IMR-90 (cell line): ENCODE measurements at regions not wholly inside any gene's neighbourhood (a gene's known extent, or its start where the extent isn't known, plus 50 kb on each side); places are given as distances from the start of the nearest gene placed in this dataset.
A peak's percentile ranks its signal among the peaks of the same experiment; 100 is the strongest.

Experiments used
- ATAC-seq: fragments of 200-7000 bp; cut with Tn5 transposase; 2 replicates; pipeline ENCODE4 v1.9.1; 2020; ENCODE audit warnings: low read depth, mild to moderate bottlenecking, moderate library complexity
- BruUV-seq: library from RNA; stranded (reverse); fragments of 400-500 nt; replicated peaks from 2 replicates; lab custom pipeline; 2021; lab: Mats Ljungman, UMichigan
- CTCF ChIA-PET: fragments of 300-600 bp; formaldehyde crosslinking; extraction: SDS; loops from one replicate; lab custom pipeline; 2021; ENCODE audit warnings: antibody characterized with exemption; lab: Yijun Ruan, JAX
- POLR2A ChIA-PET: fragments of 300-600 bp; sonication (Branson Sonifier 250); formaldehyde crosslinking; loops from one replicate; lab custom pipeline; 2022; ENCODE audit warnings: antibody characterized with exemption; ENCODE audit not compliant: unreplicated experiment; lab: Charles Lee
- DNase-seq: peaks from one replicate; pipeline ENCODE4 v3.0.0; 2013
- H2AFZ ChIP-seq: replicated peaks from 2 replicates; pipeline ENCODE3; 2013; ENCODE audit warnings: low read length, mild to moderate bottlenecking; ENCODE audit not compliant: poor library complexity
- H2AK5ac ChIP-seq: 2 replicates; pipeline ENCODE4 v1.6.1; 2013; ENCODE audit warnings: low read depth, low read length, inconsistent platforms
- H2AK9ac ChIP-seq: replicated peaks from 2 replicates; pipeline ENCODE3; 2013; ENCODE audit warnings: mild to moderate bottlenecking, low read depth, low read length, moderate library complexity; ENCODE audit not compliant: poor library complexity
- H2BK120ac ChIP-seq: 2 replicates; pipeline ENCODE4 v1.6.1; 2013; ENCODE audit warnings: low read depth, low read length, inconsistent platforms
- H2BK15ac ChIP-seq: 3 replicates; pipeline ENCODE4 v1.6.1; 2013; ENCODE audit warnings: low read depth, low read length, inconsistent platforms
- H2BK20ac ChIP-seq: 2 replicates; pipeline ENCODE4 v1.6.1; 2013; ENCODE audit warnings: low read depth, mild to moderate bottlenecking, inconsistent platforms, low read length, moderate library complexity
- H2BK5ac ChIP-seq: 2 replicates; pipeline ENCODE4 v1.6.1; 2013; ENCODE audit warnings: mild to moderate bottlenecking, low read depth, low read length, inconsistent platforms; ENCODE audit not compliant: poor library complexity, severe bottlenecking
- H3K14ac ChIP-seq: replicated peaks from 2 replicates; pipeline ENCODE4 v1.6.1; 2013; ENCODE audit warnings: low read depth, low read length, inconsistent platforms
- H3K18ac ChIP-seq: 2 replicates; pipeline ENCODE4 v1.6.1; 2013; ENCODE audit warnings: low read depth, low read length, control low read depth
- H3K23ac ChIP-seq: 2 replicates; pipeline ENCODE4 v1.6.1; 2013; ENCODE audit warnings: low read depth, low read length, inconsistent platforms
- H3K27ac ChIP-seq: 2 replicates; pipeline ENCODE4 v1.5.1; 2013; ENCODE audit warnings: mild to moderate bottlenecking, control low read depth, low read length; ENCODE audit not compliant: insufficient read depth
- H3K27me3 ChIP-seq: 2 replicates; pipeline ENCODE4 v1.6.1; 2013; ENCODE audit warnings: low read length; ENCODE audit not compliant: control insufficient read depth, insufficient read depth
- H3K36me3 ChIP-seq: 2 replicates; pipeline ENCODE4 v1.6.1; 2013; ENCODE audit warnings: low read length, mixed read lengths; ENCODE audit not compliant: control insufficient read depth, insufficient read depth
- H3K4ac ChIP-seq: 2 replicates; pipeline ENCODE4 v1.6.1; 2013; ENCODE audit warnings: low read depth, low read length, inconsistent platforms
- H3K4me1 ChIP-seq: 2 replicates; pipeline ENCODE4 v1.6.1; 2013; ENCODE audit warnings: low read length, mixed read lengths; ENCODE audit not compliant: control insufficient read depth, insufficient read depth
- H3K4me2 ChIP-seq: 2 replicates; pipeline ENCODE4 v1.6.1; 2013; ENCODE audit warnings: low read depth, mild to moderate bottlenecking, control low read depth, low read length, moderate library complexity
- H3K4me3 ChIP-seq: 2 replicates; pipeline ENCODE4 v1.5.1; 2013; ENCODE audit warnings: low read depth, mild to moderate bottlenecking, control low read depth, low read length, moderate library complexity; ENCODE audit not compliant: insufficient read depth
- H3K56ac ChIP-seq: 2 replicates; pipeline ENCODE4 v1.6.1; 2013; ENCODE audit warnings: low read length, inconsistent platforms; ENCODE audit not compliant: insufficient read depth; ENCODE audit errors: extremely low read depth
- H3K79me1 ChIP-seq, 2 experiments: 2 replicates each; pipeline ENCODE4 v1.6.1; 2013; ENCODE audit warnings: low read length in 2 of 2, inconsistent platforms in 1 of 2, low read depth in 1 of 2
- H3K9ac ChIP-seq: 2 replicates; pipeline ENCODE4 v1.6.1; 2013; ENCODE audit warnings: low read depth, low read length, control low read depth
- H3K9me1 ChIP-seq: 2 replicates; pipeline ENCODE4 v1.6.1; 2013; ENCODE audit warnings: low read length, inconsistent platforms; ENCODE audit not compliant: insufficient read depth
- H3K9me3 ChIP-seq: 2 replicates; pipeline ENCODE4 v1.6.1; 2013; ENCODE audit warnings: low read length; ENCODE audit not compliant: control insufficient read depth, insufficient read depth
- H4K20me1 ChIP-seq: 2 replicates; pipeline ENCODE4 v1.6.1; 2013; ENCODE audit warnings: low read length, inconsistent platforms; ENCODE audit not compliant: insufficient read depth
- H4K5ac ChIP-seq: 2 replicates; pipeline ENCODE4 v1.6.1; 2013; ENCODE audit warnings: mild to moderate bottlenecking, low read depth, low read length, control low read depth
- H4K8ac ChIP-seq, 2 experiments: 2 replicates each; pipeline ENCODE4 v1.6.1; 2013; ENCODE audit warnings: low read depth in 2 of 2, low read length in 2 of 2, control low read depth in 1 of 2, inconsistent platforms in 1 of 2
- H4K91ac ChIP-seq: 2 replicates; pipeline ENCODE4 v1.6.1; 2013; ENCODE audit warnings: low read depth, low read length, inconsistent platforms; ENCODE audit not compliant: insufficient read depth
- BHLHE40 ChIP-seq: fragments of 150-350 bp; IDR thresholded peaks from 2 replicates; pipeline ENCODE4 v1.6.1; 2016; ENCODE audit warnings: mild to moderate bottlenecking, low read depth, low read length
- CEBPB ChIP-seq: IDR thresholded peaks from 2 replicates; pipeline ENCODE4 v1.6.1; 2012; ENCODE audit warnings: low read depth, low read length, improper control_type of control experiment
- CHD1 ChIP-seq: IDR thresholded peaks from 2 replicates; pipeline ENCODE4 v1.6.1; 2012; ENCODE audit warnings: low read depth, low read length, improper control_type of control experiment
- FOS ChIP-seq: fragments of 150-350 bp; IDR thresholded peaks from 2 replicates; pipeline ENCODE4 v1.6.1; 2016; ENCODE audit warnings: low read depth, low read length
- MAFK ChIP-seq: IDR thresholded peaks from 2 replicates; pipeline ENCODE4 v1.6.1; 2012; ENCODE audit warnings: low read depth, low read length, improper control_type of control experiment
- MAZ ChIP-seq: IDR thresholded peaks from 2 replicates; pipeline ENCODE4 v1.6.1; 2012; ENCODE audit warnings: low read depth, mild to moderate bottlenecking, low read length, improper control_type of control experiment, moderate library complexity, borderline replicate concordance
- MXI1 ChIP-seq: IDR thresholded peaks from 2 replicates; pipeline ENCODE4 v1.6.1; 2012; ENCODE audit warnings: low read depth, mild to moderate bottlenecking, low read length, moderate library complexity, borderline replicate concordance
- NFE2L2 ChIP-seq: fragments of 150-350 bp; IDR thresholded peaks from 2 replicates; pipeline ENCODE4 v1.6.1; 2016; ENCODE audit warnings: low read depth, mild to moderate bottlenecking, low read length
- POLR2A ChIP-seq: IDR thresholded peaks from 2 replicates; pipeline ENCODE4 v1.6.1; 2012; ENCODE audit warnings: mild to moderate bottlenecking, low read depth, low read length
- RAD21 ChIP-seq: IDR thresholded peaks from 2 replicates; pipeline ENCODE4 v1.6.1; 2012; ENCODE audit warnings: low read length, improper control_type of control experiment
- RCOR1 ChIP-seq: IDR thresholded peaks from 2 replicates; pipeline ENCODE4 v1.6.1; 2012; ENCODE audit warnings: mild to moderate bottlenecking, low read length, improper control_type of control experiment; ENCODE audit not compliant: insufficient replicate concordance
- RFX5 ChIP-seq: IDR thresholded peaks from 2 replicates; pipeline ENCODE4 v1.8.0; 2012; ENCODE audit warnings: low read depth, mild to moderate bottlenecking, low read length, moderate library complexity
- SMC3 ChIP-seq: fragments of 150-350 bp; IDR thresholded peaks from 2 replicates; pipeline ENCODE4 v1.6.1; 2016; ENCODE audit warnings: low read depth, mild to moderate bottlenecking, antibody characterized with exemption, low read length, moderate library complexity
- WGBS, 2 experiments: methylation state at CpG; one replicate each; pipeline versions ENCODE4 v1.1.5 to v1.1.7; 2013; ENCODE audit warnings: missing lambda C conversion rate in 2 of 2; ENCODE audit not compliant: insufficient read length in 1 of 2; ENCODE audit errors: extremely low coverage in 2 of 2; 5-methylcytosine and 5-hydroxymethylcytosine counted together
- dilution Hi-C: fragments of 300-500 bp; cut with HindIII; formaldehyde crosslinking; loops from one replicate; pipeline ENCODE4 v1.14.3; 2018; ENCODE audit warnings: low sequenced_read_pairs; ENCODE audit not compliant: unreplicated experiment
- in situ Hi-C: fragments of 300-500 bp; cut with MboI; formaldehyde crosslinking; loops from 3 replicates; pipeline ENCODE4 v1.14.3; 2019; ENCODE audit warnings: low sequenced_read_pairs, inconsistent platforms, mixed read lengths
- intact Hi-C: fragments of 100-400 bp; cut with micrococcal nuclease; formaldehyde crosslinking; loops from 2 replicates; pipeline ENCODE4 v1.10.0; 2022
- TF ChIP-seq, protein P1 (sequence below): conservative IDR thresholded peaks from 2 replicates; pipeline ENCODE4 v1.5.1; 2012; ENCODE audit warnings: mild to moderate bottlenecking, low read depth, low read length, improper control_type of control experiment
- TF ChIP-seq, protein P2 (sequence below): fragments of 150-350 bp; IDR thresholded peaks from 2 replicates; pipeline ENCODE4 v1.6.1; 2017; ENCODE audit warnings: mild to moderate bottlenecking, antibody characterized with exemption, low read length, low read depth
- TF ChIP-seq, protein P3 (sequence below): fragments of 150-350 bp; IDR thresholded peaks from 2 replicates; pipeline ENCODE4 v1.6.1; 2016; ENCODE audit warnings: low read depth, mild to moderate bottlenecking, low read length, moderate library complexity, borderline replicate concordance

DNA sequence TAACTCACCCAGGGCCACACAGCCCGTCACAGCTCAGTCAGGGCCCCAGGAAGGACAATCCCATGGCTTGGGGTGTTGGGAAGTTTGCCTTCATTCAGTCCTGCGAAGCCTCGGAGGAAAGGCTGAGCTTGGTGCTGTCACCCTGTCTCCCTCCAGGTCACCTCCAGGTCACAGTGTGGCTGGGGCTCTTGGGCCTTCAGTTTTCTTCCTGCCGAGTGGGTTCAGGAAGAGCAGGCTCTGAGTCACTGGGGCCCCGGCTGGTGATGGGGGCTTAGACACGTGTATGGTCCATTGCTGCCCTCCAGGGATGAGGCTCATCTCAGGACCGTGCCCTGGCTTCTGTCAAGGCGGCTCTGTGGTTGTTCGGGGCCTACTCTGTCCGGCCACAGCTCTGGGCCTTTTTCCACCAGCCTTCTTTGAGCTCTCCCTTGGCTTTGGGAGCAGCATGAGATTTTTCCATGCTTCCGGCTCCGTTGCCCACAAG lies 118.6 kb downstream of the INHBB start:
- dilution Hi-C loops, result no loop called here
- POLR2A ChIA-PET, result no interaction called here
- Histone ChIP-seq H2BK15ac (0 out of 3 replicates have a peak overlapping the region, but pooled peaks have one; percentile 40), H3K27me3 (no peaks in the 10 kb centered on the region), H3K36me3 (no peaks in the 10 kb centered on the region), H2AFZ (no peak overlapping the region), H4K5ac (no peak overlapping the region), H3K14ac (no peak overlapping the region), H3K23ac (no peak overlapping the region), H2BK5ac (no peak overlapping the region), H2BK120ac (peak overlapping the region; percentile 17; the same call in 1 of the 2 replicates), H3K18ac (no peak overlapping the region), H3K79me1 (no peaks in the 10 kb centered on the region), H3K4me1 (peaks cover 16% of the 10 kb centered on the region), H3K56ac (no peak overlapping the region), H3K4ac (peak overlapping the region; percentile 51), H2BK20ac (peak overlapping the region; percentile 13; the same call in 1 of the 2 replicates), H3K4me3 (no peak overlapping the region), H2AK9ac (peak overlapping the region; percentile 33), H4K8ac (peak overlapping the region in 1 of 2 experiments; percentile 18; a peak in 1 of 4 replicates), H3K9ac (no peak overlapping the region), H4K91ac (peak overlapping the region; percentile 70), H2AK5ac (peak overlapping the region; percentile 72; the same call in 1 of the 2 replicates), H3K9me3 (no peaks in the 10 kb centered on the region), H3K4me2 (no peak overlapping the region), H3K27ac (no peak overlapping the region), H3K9me1 (peaks cover 2% of the 10 kb centered on the region), H4K20me1 (no peaks in the 10 kb centered on the region)
- ATAC-seq, result no peak
- CTCF ChIA-PET, result interaction anchor here (0.9 kb wide), 1 partner anchor 121 kb away, joined by 4 read pairs; no protein-coding TSS in a partner anchor
- no peak for TF ChIP-seq RCOR1
- TF ChIP-seq CHD1, result no peak
- TF ChIP-seq NFE2L2, result no peak
- TF ChIP-seq POLR2A, result no peak
- TF ChIP-seq RAD21, result no peak
- no peak for TF ChIP-seq FOS
- TF ChIP-seq MXI1, result no peak
- TF ChIP-seq RFX5, result no peak
- TF ChIP-seq, protein P1, sequence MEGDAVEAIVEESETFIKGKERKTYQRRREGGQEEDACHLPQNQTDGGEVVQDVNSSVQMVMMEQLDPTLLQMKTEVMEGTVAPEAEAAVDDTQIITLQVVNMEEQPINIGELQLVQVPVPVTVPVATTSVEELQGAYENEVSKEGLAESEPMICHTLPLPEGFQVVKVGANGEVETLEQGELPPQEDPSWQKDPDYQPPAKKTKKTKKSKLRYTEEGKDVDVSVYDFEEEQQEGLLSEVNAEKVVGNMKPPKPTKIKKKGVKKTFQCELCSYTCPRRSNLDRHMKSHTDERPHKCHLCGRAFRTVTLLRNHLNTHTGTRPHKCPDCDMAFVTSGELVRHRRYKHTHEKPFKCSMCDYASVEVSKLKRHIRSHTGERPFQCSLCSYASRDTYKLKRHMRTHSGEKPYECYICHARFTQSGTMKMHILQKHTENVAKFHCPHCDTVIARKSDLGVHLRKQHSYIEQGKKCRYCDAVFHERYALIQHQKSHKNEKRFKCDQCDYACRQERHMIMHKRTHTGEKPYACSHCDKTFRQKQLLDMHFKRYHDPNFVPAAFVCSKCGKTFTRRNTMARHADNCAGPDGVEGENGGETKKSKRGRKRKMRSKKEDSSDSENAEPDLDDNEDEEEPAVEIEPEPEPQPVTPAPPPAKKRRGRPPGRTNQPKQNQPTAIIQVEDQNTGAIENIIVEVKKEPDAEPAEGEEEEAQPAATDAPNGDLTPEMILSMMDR, result no peak
- TF ChIP-seq, protein P2, sequence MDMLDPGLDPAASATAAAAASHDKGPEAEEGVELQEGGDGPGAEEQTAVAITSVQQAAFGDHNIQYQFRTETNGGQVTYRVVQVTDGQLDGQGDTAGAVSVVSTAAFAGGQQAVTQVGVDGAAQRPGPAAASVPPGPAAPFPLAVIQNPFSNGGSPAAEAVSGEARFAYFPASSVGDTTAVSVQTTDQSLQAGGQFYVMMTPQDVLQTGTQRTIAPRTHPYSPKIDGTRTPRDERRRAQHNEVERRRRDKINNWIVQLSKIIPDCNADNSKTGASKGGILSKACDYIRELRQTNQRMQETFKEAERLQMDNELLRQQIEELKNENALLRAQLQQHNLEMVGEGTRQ, result no peak
- TF ChIP-seq MAFK, result no peak
- no peak for TF ChIP-seq CEBPB
- TF ChIP-seq MAZ, result no peak
- TF ChIP-seq BHLHE40, result no peak
- TF ChIP-seq SMC3, result no peak
- TF ChIP-seq, protein P3, sequence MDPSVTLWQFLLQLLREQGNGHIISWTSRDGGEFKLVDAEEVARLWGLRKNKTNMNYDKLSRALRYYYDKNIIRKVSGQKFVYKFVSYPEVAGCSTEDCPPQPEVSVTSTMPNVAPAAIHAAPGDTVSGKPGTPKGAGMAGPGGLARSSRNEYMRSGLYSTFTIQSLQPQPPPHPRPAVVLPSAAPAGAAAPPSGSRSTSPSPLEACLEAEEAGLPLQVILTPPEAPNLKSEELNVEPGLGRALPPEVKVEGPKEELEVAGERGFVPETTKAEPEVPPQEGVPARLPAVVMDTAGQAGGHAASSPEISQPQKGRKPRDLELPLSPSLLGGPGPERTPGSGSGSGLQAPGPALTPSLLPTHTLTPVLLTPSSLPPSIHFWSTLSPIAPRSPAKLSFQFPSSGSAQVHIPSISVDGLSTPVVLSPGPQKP, result no peak
- in situ Hi-C loops, result no loop called here
- BruUV-seq, result no TSS peak
- DNase-seq, result no peak
- 78% methylated on average over 7 of the region's 12 CpGs; no CpG with 5 or more reads in 1 of the 2 experiments for WGBS, 2 experiments
- intact Hi-C loops, result no loop called here
